RWPE2 (cell line): ENCODE measurements at regions not wholly inside any gene's neighbourhood (a gene's known extent, or its start where the extent isn't known, plus 50 kb on each side); places are given as distances from the start of the nearest gene placed in this dataset.
"Not testable (repeated sequence)": the region's sequence is repeated elsewhere in the genome, so short reads cannot be mapped to it uniquely, and the experiment has no call there.

Source experiments
- ATAC-seq: fragments of 200-7000 bp; cut with Tn5 transposase; 3 replicates; pipeline ENCODE4 v1.9.1; 2021; ENCODE audit warnings: low read depth
- DNase-seq: peaks from one replicate; pipeline ENCODE4 v3.0.0-alpha.2; 2020; ENCODE audit warnings: low spot score
- H3K27ac ChIP-seq: fragments of 450-650 bp; 2 replicates; pipeline ENCODE4 v1.5.1; 2017; ENCODE audit warnings: mild to moderate bottlenecking; ENCODE audit not compliant: poor library complexity, severe bottlenecking
- H3K27me3 ChIP-seq: fragments of 250-450 bp; sonication (Bioruptor Pico); 2 replicates; pipeline ENCODE4 v1.5.1; 2021; ENCODE audit warnings: mild to moderate bottlenecking, moderate library complexity; ENCODE audit not compliant: insufficient read depth, poor library complexity, severe bottlenecking
- H3K36me3 ChIP-seq: fragments of 250-450 bp; sonication (Bioruptor Pico); 2 replicates; pipeline ENCODE4 v1.5.1; 2020; ENCODE audit warnings: low read depth, mild to moderate bottlenecking, moderate library complexity
- H3K4me1 ChIP-seq: fragments of 250-450 bp; sonication (Bioruptor Pico); 2 replicates; pipeline ENCODE4 v1.5.1; 2021; ENCODE audit warnings: mild to moderate bottlenecking, moderate library complexity; ENCODE audit not compliant: insufficient read depth, poor library complexity, severe bottlenecking
- H3K4me3 ChIP-seq: fragments of 250-450 bp; sonication (Bioruptor Pico); 2 replicates; pipeline ENCODE4 v1.5.1; 2021; ENCODE audit warnings: mild to moderate bottlenecking, moderate library complexity; ENCODE audit not compliant: severe bottlenecking
- H3K9me3 ChIP-seq: fragments of 250-450 bp; sonication (Bioruptor Pico); 2 replicates; pipeline ENCODE4 v1.5.1; 2021; ENCODE audit warnings: mild to moderate bottlenecking, moderate library complexity; ENCODE audit not compliant: severe bottlenecking
- CTCF ChIP-seq: fragments of 450-650 bp; IDR thresholded peaks from one replicate; pipeline ENCODE4 v1.5.1; 2017; ENCODE audit warnings: mild to moderate bottlenecking, moderate library complexity; ENCODE audit not compliant: poor library complexity, severe bottlenecking

- no peak for DNase-seq
- no peak overlapping the region for H3K4me3 ChIP-seq
- no peaks in the 10 kb centered on the region for H3K36me3 ChIP-seq
- no peak for TF ChIP-seq CTCF
- H3K27me3 ChIP-seq = no peaks in the 10 kb centered on the region
- H3K27ac ChIP-seq = no peak overlapping the region
- no peak for ATAC-seq
- no peaks in the 10 kb centered on the region for H3K4me1 ChIP-seq
- H3K9me3 ChIP-seq = no peaks in the 10 kb centered on the region
Observed at GRCh38 chr12:32021346-32021773, 62.1 kb downstream of the RESF1 start.

GRCh38 chr12:32022387-32022786, 63.2 kb downstream of the RESF1 start:
- H3K9me3 ChIP-seq, H3K4me1 ChIP-seq, H3K27me3 ChIP-seq, ATAC-seq, H3K4me3 ChIP-seq, DNase-seq, H3K27ac ChIP-seq, H3K36me3 ChIP-seq: not testable (repeated sequence)

DNA sequence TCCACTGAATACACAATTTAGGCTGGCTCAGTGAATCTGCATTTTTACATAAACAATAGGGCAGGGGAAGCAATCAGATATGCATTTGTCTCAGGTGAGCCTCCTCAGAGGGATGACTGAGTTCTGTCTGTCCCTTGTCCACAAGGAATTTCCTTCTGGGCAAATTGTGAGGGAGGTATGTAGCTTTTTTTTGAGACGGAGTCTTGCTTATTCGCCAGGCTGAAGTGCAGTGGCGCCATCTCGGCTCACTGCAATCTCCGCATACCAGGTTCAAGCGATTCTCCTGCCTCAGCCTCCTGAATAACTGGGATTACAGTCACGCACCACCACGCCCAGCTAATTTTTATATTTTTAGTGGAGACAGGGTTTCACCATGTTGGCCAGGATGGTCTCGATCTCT, 64.6 kb downstream of the RESF1 start:
- ATAC-seq, H3K4me1 ChIP-seq, H3K36me3 ChIP-seq, H3K4me3 ChIP-seq, H3K9me3 ChIP-seq, H3K27ac ChIP-seq, H3K27me3 ChIP-seq, DNase-seq: not testable (repeated sequence)

GRCh38 chr12:32024884-32025592, 65.8 kb downstream of the RESF1 start:
- DNase-seq (no peak), ATAC-seq (no peak)
- no peak overlapping the region for H3K27ac ChIP-seq

DNA sequence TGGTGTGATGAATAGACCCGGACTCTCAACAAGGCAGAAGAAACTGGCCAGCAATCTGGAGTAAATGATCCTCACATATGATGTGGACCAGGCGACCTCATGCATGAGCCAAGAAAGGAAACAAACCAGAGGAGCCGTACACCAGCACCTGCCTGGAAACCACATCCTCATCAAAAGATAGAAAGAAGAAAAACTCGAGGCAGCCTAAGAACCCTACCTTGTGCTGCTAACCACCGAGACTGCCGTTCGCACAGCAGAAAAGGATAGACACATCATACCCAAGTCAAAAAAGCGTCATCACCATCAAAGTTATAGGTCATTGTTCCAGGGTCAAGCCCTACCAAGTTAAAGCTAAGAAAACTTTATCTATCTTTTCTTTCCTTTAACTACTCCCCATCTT, 66.7 kb downstream of the RESF1 start:
- no peaks in the 10 kb centered on the region for H3K36me3 ChIP-seq
- H3K4me1 ChIP-seq = no peaks in the 10 kb centered on the region
- H3K27me3 ChIP-seq = no peaks in the 10 kb centered on the region
- TF ChIP-seq CTCF = no peak
- no peak for DNase-seq
- no peak overlapping the region for H3K4me3 ChIP-seq
- no peak overlapping the region for H3K27ac ChIP-seq
- no peaks in the 10 kb centered on the region for H3K9me3 ChIP-seq
- ATAC-seq = no peak

More at GRCh38 chr12:32024884-32025592, 65.8 kb downstream of the RESF1 start:
- H3K4me3 ChIP-seq = no peak overlapping the region
- H3K4me1 ChIP-seq = no peaks in the 10 kb centered on the region
- no peaks in the 10 kb centered on the region for H3K27me3 ChIP-seq
- H3K36me3 ChIP-seq = no peaks in the 10 kb centered on the region
- TF ChIP-seq CTCF = no peak
- H3K9me3 ChIP-seq = no peaks in the 10 kb centered on the region

- Histone ChIP-seq H3K4me1 (no peaks in the 10 kb centered on the region), H3K36me3 (no peaks in the 10 kb centered on the region), H3K27me3 (no peaks in the 10 kb centered on the region), H3K4me3 (no peak overlapping the region), H3K9me3 (no peaks in the 10 kb centered on the region), H3K27ac (no peak overlapping the region)
- DNase-seq = no peak
- no peak for TF ChIP-seq CTCF
- ATAC-seq = no peak
Observed at GRCh38 chr12:32027684-32028365, 68.6 kb downstream of the RESF1 start.
